GM12865 (cell line): ENCODE measurements at regions not wholly inside any gene's neighbourhood (a gene's known extent, or its start where the extent isn't known, plus 50 kb on each side); places are given as distances from the start of the nearest gene placed in this dataset.

Experiments used
- DNase-seq: peaks from one replicate; pipeline ENCODE4 v3.0.0; 2010; ENCODE audit warnings: low read depth
- H3K4me3 ChIP-seq: 2 replicates; pipeline ENCODE4 v1.5.1; 2011; ENCODE audit warnings: mild to moderate bottlenecking, low read depth, low read length, control low read depth
- CTCF ChIP-seq: IDR thresholded peaks from 2 replicates; pipeline ENCODE4 v1.5.1; 2011; ENCODE audit warnings: low read length, control low read depth, low read depth, inconsistent platforms; ENCODE audit not compliant: insufficient read depth; ENCODE audit errors: missing control alignments

- TF ChIP-seq CTCF: no peak
- no peak overlapping the region for H3K4me3 ChIP-seq
- no peak for DNase-seq
Measured at GRCh38 chr3:145637105-145637504, 523.9 kb downstream of the PLOD2 start.

GRCh38 chr3:145639003-145639606 is 521.9 kb downstream of the PLOD2 start:
- H3K4me3 ChIP-seq: no peak overlapping the region
- no peak for TF ChIP-seq CTCF
- no peak for DNase-seq

- no peak for TF ChIP-seq CTCF
- DNase-seq: no peak
- no peak overlapping the region for H3K4me3 ChIP-seq
Measured at GRCh38 chr3:145639875-145640274, 521.1 kb downstream of the PLOD2 start.

GRCh38 chr3:145648396-145648795 is 512.6 kb downstream of the PLOD2 start:
- H3K4me3 ChIP-seq: no peak overlapping the region
- no peak for DNase-seq
- no peak for TF ChIP-seq CTCF

- no peak overlapping the region for H3K4me3 ChIP-seq
- DNase-seq: no peak
- no peak for TF ChIP-seq CTCF
Measured at GRCh38 chr3:145649368-145649887, 511.6 kb downstream of the PLOD2 start.

- no peak overlapping the region for H3K4me3 ChIP-seq
- DNase-seq: no peak
- no peak for TF ChIP-seq CTCF
Measured at GRCh38 chr3:145650170-145650569, 510.8 kb downstream of the PLOD2 start.

- TF ChIP-seq CTCF: no peak
Measured at GRCh38 chr3:145671121-145671520, 489.9 kb downstream of the PLOD2 start.

More at GRCh38 chr3:145671121-145671520, 489.9 kb downstream of the PLOD2 start:
- DNase-seq: no peak
- no peak overlapping the region for H3K4me3 ChIP-seq
